WTC11 (cell line): ENCODE measurements at regions not wholly inside any gene's neighbourhood (a gene's known extent, or its start where the extent isn't known, plus 50 kb on each side); places are given as distances from the start of the nearest gene placed in this dataset.

ENCODE experiments used
- ATF1 ChIP-seq: sonication (generic); formaldehyde crosslinking; IDR thresholded peaks from 2 replicates; pipeline ENCODE4 v1.8.1; 2023; ENCODE audit warnings: mild to moderate bottlenecking, moderate library complexity, missing genetic modification reagents
- CTCF ChIP-seq: fragments of 200-600 bp; IDR thresholded peaks from 2 replicates; pipeline ENCODE4 v1.8.0; 2022; ENCODE audit warnings: antibody characterized with exemption
- ELF4 ChIP-seq: sonication (generic); formaldehyde crosslinking; IDR thresholded peaks from 2 replicates; pipeline ENCODE4 v1.8.1; 2022; ENCODE audit warnings: low read depth, mild to moderate bottlenecking, moderate library complexity, missing genetic modification reagents
- FOXP4 ChIP-seq: sonication (generic); formaldehyde crosslinking; IDR thresholded peaks from 2 replicates; pipeline ENCODE4 v1.8.0; 2022; ENCODE audit warnings: mild to moderate bottlenecking, missing genetic modification reagents
- IRF2 ChIP-seq: sonication (generic); formaldehyde crosslinking; IDR thresholded peaks from 2 replicates; pipeline ENCODE4 v1.8.0; 2022; ENCODE audit warnings: low read depth, missing genetic modification reagents, borderline replicate concordance
- JUN ChIP-seq: sonication (generic); formaldehyde crosslinking; IDR thresholded peaks from 2 replicates; pipeline ENCODE4 v1.8.0; 2023; ENCODE audit warnings: mild to moderate bottlenecking, missing genetic modification reagents
- NR3C1 ChIP-seq: sonication (generic); formaldehyde crosslinking; conservative IDR thresholded peaks from 2 replicates; pipeline ENCODE4 v1.8.1; 2023; ENCODE audit warnings: low read depth, mild to moderate bottlenecking, missing genetic modification reagents
- RELA ChIP-seq: sonication (generic); formaldehyde crosslinking; IDR thresholded peaks from 2 replicates; pipeline ENCODE4 v1.8.1; 2022; ENCODE audit warnings: missing genetic modification reagents, mild to moderate bottlenecking, borderline replicate concordance
- ZNF121 ChIP-seq: sonication (generic); formaldehyde crosslinking; IDR thresholded peaks from 2 replicates; pipeline ENCODE4 v1.8.0; 2023; ENCODE audit warnings: missing genetic modification reagents
- ZNF263 ChIP-seq: sonication (generic); formaldehyde crosslinking; IDR thresholded peaks from 2 replicates; pipeline ENCODE4 v1.8.1; 2022; ENCODE audit warnings: low read depth, mild to moderate bottlenecking, moderate library complexity, missing genetic modification reagents
- TF ChIP-seq, protein P1 (sequence below): fragments of 250-450 bp; sonication (Bioruptor Pico); IDR thresholded peaks from 2 replicates; pipeline ENCODE4 v1.9.0; 2021; ENCODE audit warnings: mild to moderate bottlenecking
- TF ChIP-seq, protein P2 (sequence below): sonication (generic); formaldehyde crosslinking; IDR thresholded peaks from 2 replicates; pipeline ENCODE4 v1.8.1; 2023; ENCODE audit warnings: mild to moderate bottlenecking, missing genetic modification reagents, moderate library complexity

DNA sequence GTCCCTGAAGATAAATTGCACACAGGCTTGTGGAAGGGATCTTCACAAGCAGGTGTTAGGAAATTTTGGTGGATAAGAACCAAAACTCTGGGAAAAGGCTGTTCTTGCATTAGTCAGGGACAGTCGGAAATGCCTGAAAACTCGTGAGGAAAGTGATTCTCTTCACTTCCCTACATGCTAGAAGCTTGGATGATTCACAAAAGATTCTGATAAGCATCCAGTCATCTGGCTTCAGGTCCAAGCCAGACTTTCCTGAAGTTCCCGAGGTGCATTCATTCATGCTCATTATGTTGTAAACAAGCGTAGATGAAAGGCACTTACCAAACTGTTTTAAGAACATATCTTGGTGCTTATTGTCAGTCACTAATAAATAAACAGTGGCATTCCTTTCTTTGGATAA is 1028.7 kb downstream of the NTRK3 start:
- TF ChIP-seq, protein P1, sequence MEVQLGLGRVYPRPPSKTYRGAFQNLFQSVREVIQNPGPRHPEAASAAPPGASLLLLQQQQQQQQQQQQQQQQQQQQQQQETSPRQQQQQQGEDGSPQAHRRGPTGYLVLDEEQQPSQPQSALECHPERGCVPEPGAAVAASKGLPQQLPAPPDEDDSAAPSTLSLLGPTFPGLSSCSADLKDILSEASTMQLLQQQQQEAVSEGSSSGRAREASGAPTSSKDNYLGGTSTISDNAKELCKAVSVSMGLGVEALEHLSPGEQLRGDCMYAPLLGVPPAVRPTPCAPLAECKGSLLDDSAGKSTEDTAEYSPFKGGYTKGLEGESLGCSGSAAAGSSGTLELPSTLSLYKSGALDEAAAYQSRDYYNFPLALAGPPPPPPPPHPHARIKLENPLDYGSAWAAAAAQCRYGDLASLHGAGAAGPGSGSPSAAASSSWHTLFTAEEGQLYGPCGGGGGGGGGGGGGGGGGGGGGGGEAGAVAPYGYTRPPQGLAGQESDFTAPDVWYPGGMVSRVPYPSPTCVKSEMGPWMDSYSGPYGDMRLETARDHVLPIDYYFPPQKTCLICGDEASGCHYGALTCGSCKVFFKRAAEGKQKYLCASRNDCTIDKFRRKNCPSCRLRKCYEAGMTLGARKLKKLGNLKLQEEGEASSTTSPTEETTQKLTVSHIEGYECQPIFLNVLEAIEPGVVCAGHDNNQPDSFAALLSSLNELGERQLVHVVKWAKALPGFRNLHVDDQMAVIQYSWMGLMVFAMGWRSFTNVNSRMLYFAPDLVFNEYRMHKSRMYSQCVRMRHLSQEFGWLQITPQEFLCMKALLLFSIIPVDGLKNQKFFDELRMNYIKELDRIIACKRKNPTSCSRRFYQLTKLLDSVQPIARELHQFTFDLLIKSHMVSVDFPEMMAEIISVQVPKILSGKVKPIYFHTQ (CRISPR knock-in tag) = no peak
- TF ChIP-seq CTCF (no peak), ELF4 (CRISPR knock-in tag) (no peak), ZNF121 (no peak), RELA (CRISPR knock-in tag) (no peak), ATF1 (CRISPR knock-in tag) (no peak), IRF2 (CRISPR knock-in tag) (no peak), NR3C1 (no peak), JUN (CRISPR knock-in tag) (no peak), ZNF263 (CRISPR knock-in tag) (no peak), FOXP4 (no peak)
- TF ChIP-seq, protein P2, sequence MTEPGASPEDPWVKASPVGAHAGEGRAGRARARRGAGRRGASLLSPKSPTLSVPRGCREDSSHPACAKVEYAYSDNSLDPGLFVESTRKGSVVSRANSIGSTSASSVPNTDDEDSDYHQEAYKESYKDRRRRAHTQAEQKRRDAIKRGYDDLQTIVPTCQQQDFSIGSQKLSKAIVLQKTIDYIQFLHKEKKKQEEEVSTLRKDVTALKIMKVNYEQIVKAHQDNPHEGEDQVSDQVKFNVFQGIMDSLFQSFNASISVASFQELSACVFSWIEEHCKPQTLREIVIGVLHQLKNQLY (CRISPR knock-in tag) = no peak
